ENCODE measurements at regions not wholly inside any gene's neighbourhood (a gene's known extent, or its start where the extent isn't known, plus 50 kb on each side); places are given as distances from the start of the nearest gene placed in this dataset.

GRCh38 chr4:134807231-134807745 lies 605.7 kb upstream of the PABPC4L start:
- no peaks in the 10 kb centered on the region for H3K79me2 ChIP-seq (ENCODE audit: insufficient read depth, low read depth)
- H3K9ac ChIP-seq: no peak overlapping the region

GRCh38 chr4:134798573-134798972 lies 597.0 kb upstream of the PABPC4L start:
- Histone ChIP-seq H2AFZ (ENCODE audit: low read depth) (no peak overlapping the region), H3K4me2 (no peak overlapping the region), H3K79me2 (ENCODE audit: insufficient read depth, low read depth) (no peaks in the 10 kb centered on the region), H3K27me3 (ENCODE audit: insufficient read depth, low read depth) (no peaks in the 10 kb centered on the region), H3K36me3 (ENCODE audit: insufficient read depth) (no peaks in the 10 kb centered on the region), H3K4me3 (IDR thresholded peaks at IDR 0.05; ENCODE audit: insufficient read depth, low read depth, low read length) (no peak overlapping the region), H4K20me1 (ENCODE audit: insufficient read depth) (no peaks in the 10 kb centered on the region), H3K4me1 (ENCODE audit: low read depth, poor library complexity, severe bottlenecking) (no peaks in the 10 kb centered on the region), H3K27ac (no peak overlapping the region), H3K9ac (no peak overlapping the region)
- TF ChIP-seq, protein P1, sequence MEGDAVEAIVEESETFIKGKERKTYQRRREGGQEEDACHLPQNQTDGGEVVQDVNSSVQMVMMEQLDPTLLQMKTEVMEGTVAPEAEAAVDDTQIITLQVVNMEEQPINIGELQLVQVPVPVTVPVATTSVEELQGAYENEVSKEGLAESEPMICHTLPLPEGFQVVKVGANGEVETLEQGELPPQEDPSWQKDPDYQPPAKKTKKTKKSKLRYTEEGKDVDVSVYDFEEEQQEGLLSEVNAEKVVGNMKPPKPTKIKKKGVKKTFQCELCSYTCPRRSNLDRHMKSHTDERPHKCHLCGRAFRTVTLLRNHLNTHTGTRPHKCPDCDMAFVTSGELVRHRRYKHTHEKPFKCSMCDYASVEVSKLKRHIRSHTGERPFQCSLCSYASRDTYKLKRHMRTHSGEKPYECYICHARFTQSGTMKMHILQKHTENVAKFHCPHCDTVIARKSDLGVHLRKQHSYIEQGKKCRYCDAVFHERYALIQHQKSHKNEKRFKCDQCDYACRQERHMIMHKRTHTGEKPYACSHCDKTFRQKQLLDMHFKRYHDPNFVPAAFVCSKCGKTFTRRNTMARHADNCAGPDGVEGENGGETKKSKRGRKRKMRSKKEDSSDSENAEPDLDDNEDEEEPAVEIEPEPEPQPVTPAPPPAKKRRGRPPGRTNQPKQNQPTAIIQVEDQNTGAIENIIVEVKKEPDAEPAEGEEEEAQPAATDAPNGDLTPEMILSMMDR (conservative IDR thresholded peaks at IDR 0.05; ENCODE audit: low read depth, low read length): no peak

More at GRCh38 chr4:134807231-134807745, 605.7 kb upstream of the PABPC4L start:
- no peak overlapping the region for H3K27ac ChIP-seq
- H3K36me3 ChIP-seq (ENCODE audit: insufficient read depth): no peaks in the 10 kb centered on the region
- H2AFZ ChIP-seq (ENCODE audit: low read depth): no peak overlapping the region
- H3K27me3 ChIP-seq (ENCODE audit: insufficient read depth, low read depth): no peaks in the 10 kb centered on the region
- no peak overlapping the region for H3K4me3 ChIP-seq (IDR thresholded peaks at IDR 0.05; ENCODE audit: insufficient read depth, low read depth, low read length)
- no peaks in the 10 kb centered on the region for H3K4me1 ChIP-seq (ENCODE audit: low read depth, poor library complexity, severe bottlenecking)
- no peaks in the 10 kb centered on the region for H4K20me1 ChIP-seq (ENCODE audit: insufficient read depth)
- TF ChIP-seq, protein P1 (conservative IDR thresholded peaks at IDR 0.05; ENCODE audit: low read depth, low read length): no peak
- H3K4me2 ChIP-seq: no peak overlapping the region

GRCh38 chr4:134787315-134787714 lies 585.7 kb upstream of the PABPC4L start:
- TF ChIP-seq, protein P1 (conservative IDR thresholded peaks at IDR 0.05; ENCODE audit: low read depth, low read length): no peak
- no peak overlapping the region for H3K9ac ChIP-seq
- H3K36me3 ChIP-seq (ENCODE audit: insufficient read depth): no peaks in the 10 kb centered on the region
- no peak overlapping the region for H3K4me2 ChIP-seq
- no peaks in the 10 kb centered on the region for H3K79me2 ChIP-seq (ENCODE audit: insufficient read depth, low read depth)
- no peak overlapping the region for H3K4me3 ChIP-seq (IDR thresholded peaks at IDR 0.05; ENCODE audit: insufficient read depth, low read depth, low read length)
- H4K20me1 ChIP-seq (ENCODE audit: insufficient read depth): no peaks in the 10 kb centered on the region
- H3K4me1 ChIP-seq (ENCODE audit: low read depth, poor library complexity, severe bottlenecking): no peaks in the 10 kb centered on the region
- no peak overlapping the region for H3K27ac ChIP-seq
- no peaks in the 10 kb centered on the region for H3K27me3 ChIP-seq (ENCODE audit: insufficient read depth, low read depth)
- no peak overlapping the region for H2AFZ ChIP-seq (ENCODE audit: low read depth)

DNA sequence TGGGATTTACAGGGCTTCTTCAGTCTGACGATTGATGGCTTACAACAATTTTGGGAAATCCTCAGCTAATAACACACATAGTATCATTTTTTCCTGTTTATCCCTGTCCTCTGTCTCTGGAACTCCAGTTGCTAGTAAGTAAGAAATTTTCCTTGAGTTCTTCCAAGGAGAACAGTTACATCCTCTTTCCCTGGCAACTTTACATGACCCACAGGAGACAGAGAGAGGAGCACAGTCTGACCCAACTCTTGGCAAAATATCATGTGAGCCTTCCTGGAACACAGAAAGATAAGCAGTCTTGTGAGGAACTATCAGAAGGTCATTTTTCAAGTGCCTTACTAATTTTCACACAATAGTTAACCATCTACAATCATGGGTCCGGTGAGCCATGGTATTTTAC lies 578.7 kb upstream of the PABPC4L start:
- no peaks in the 10 kb centered on the region for H3K36me3 ChIP-seq (ENCODE audit: insufficient read depth)
- TF ChIP-seq, protein P1 (conservative IDR thresholded peaks at IDR 0.05; ENCODE audit: low read depth, low read length): no peak
- H3K4me2 ChIP-seq: no peak overlapping the region
- no peak overlapping the region for H2AFZ ChIP-seq (ENCODE audit: low read depth)
- no peak overlapping the region for H3K27ac ChIP-seq
- no peaks in the 10 kb centered on the region for H3K27me3 ChIP-seq (ENCODE audit: insufficient read depth, low read depth)
- no peaks in the 10 kb centered on the region for H3K79me2 ChIP-seq (ENCODE audit: insufficient read depth, low read depth)
- H3K9ac ChIP-seq: no peak overlapping the region
- no peaks in the 10 kb centered on the region for H4K20me1 ChIP-seq (ENCODE audit: insufficient read depth)
- no peaks in the 10 kb centered on the region for H3K4me1 ChIP-seq (ENCODE audit: low read depth, poor library complexity, severe bottlenecking)
- no peak overlapping the region for H3K4me3 ChIP-seq (IDR thresholded peaks at IDR 0.05; ENCODE audit: insufficient read depth, low read depth, low read length)
